ENCODE measurements at regions not wholly inside any gene's neighbourhood (a gene's known extent, or its start where the extent isn't known, plus 50 kb on each side); places are given as distances from the start of the nearest gene placed in this dataset.

GRCh38 chr7:69002416-69002815, 595.9 kb upstream of the AUTS2 start (continued):
- no peak for TF ChIP-seq ZNF462 (CRISPR knock-in tag; IDR thresholded peaks at IDR 0.05)
- no peak for TF ChIP-seq ZNF331 (CRISPR knock-in tag; IDR thresholded peaks at IDR 0.05; ENCODE audit: low read depth)
- TF ChIP-seq JUNB (IDR thresholded peaks at IDR 0.05; ENCODE audit: unreplicated experiment), result no peak

- Histone ChIP-seq H3K27me3 (ENCODE audit: insufficient read depth) (no peaks in the 10 kb centered on the region), H3K36me3 (ENCODE audit: insufficient read depth) (no peaks in the 10 kb centered on the region), H3K27ac (ENCODE audit: low read depth) (no peak overlapping the region), H3K4me1 (ENCODE audit: insufficient read depth) (no peaks in the 10 kb centered on the region), H2AFZ (no peak overlapping the region), H3K4me3 (no peak overlapping the region), H3K4me2 (no peak overlapping the region), H3F3A (replicated peaks; ENCODE audit: low read depth) (no peaks in the 10 kb centered on the region), H3K9me2 (ENCODE audit: insufficient read depth) (no peaks in the 10 kb centered on the region), H4K20me1 (replicated peaks; ENCODE audit: insufficient read depth) (no peaks in the 10 kb centered on the region), H3K79me2 (replicated peaks; ENCODE audit: insufficient read depth) (no peaks in the 10 kb centered on the region)
- DNase-seq (ENCODE audit: low spot score) (no peak), ATAC-seq (no peak)
- no peak overlapping the region for H3K27ac Mint-ChIP-seq
- H3K4me1 Mint-ChIP-seq, result no peaks in the 10 kb centered on the region
- TF ChIP-seq ZNF462 (CRISPR knock-in tag; IDR thresholded peaks at IDR 0.05) (no peak), POLR2AphosphoS5 (IDR thresholded peaks at IDR 0.05; ENCODE audit: low read depth) (no peak), JUNB (IDR thresholded peaks at IDR 0.05; ENCODE audit: unreplicated experiment) (no peak), EZH2phosphoT487 (IDR thresholded peaks at IDR 0.05; ENCODE audit: unreplicated experiment) (no peak), CTCF (conservative IDR thresholded peaks at IDR 0.05; ENCODE audit: low read depth in 2 of 2) (no peak), ZNF114 (CRISPR knock-in tag; IDR thresholded peaks at IDR 0.05) (no peak), ZNF331 (CRISPR knock-in tag; IDR thresholded peaks at IDR 0.05; ENCODE audit: low read depth) (no peak)
- H3K4me3 Mint-ChIP-seq, result no peak overlapping the region
- H3K9me3 Mint-ChIP-seq, result peaks cover 96% of the 10 kb centered on the region
- no peaks in the 10 kb centered on the region for H3K27me3 Mint-ChIP-seq (ENCODE audit: insufficient read depth, low read depth, poor library complexity)
- peaks cover 30% of the 10 kb centered on the region for H3K36me3 Mint-ChIP-seq (ENCODE audit: low read depth)
These were observed 586.1 kb upstream of the AUTS2 start for GRCh38 chr7:69012149-69012548.
